HTR-8/SVneo (cell line): ENCODE measurements at regions not wholly inside any gene's neighbourhood (a gene's known extent, or its start where the extent isn't known, plus 50 kb on each side); places are given as distances from the start of the nearest gene placed in this dataset.
A peak's percentile ranks its signal among the peaks of the same experiment; 100 is the strongest.

Experiments
- DNase-seq: peaks from one replicate; pipeline ENCODE4 v3.0.0; 2011; ENCODE audit warnings: low spot score, mixed read lengths; ENCODE audit not compliant: insufficient read length
- FAIRE-seq: peaks from 2 replicates; lab custom pipeline; 2011; peaks lifted over from hg19 to GRCh38; lab: Jason Lieb, UNC

DNA sequence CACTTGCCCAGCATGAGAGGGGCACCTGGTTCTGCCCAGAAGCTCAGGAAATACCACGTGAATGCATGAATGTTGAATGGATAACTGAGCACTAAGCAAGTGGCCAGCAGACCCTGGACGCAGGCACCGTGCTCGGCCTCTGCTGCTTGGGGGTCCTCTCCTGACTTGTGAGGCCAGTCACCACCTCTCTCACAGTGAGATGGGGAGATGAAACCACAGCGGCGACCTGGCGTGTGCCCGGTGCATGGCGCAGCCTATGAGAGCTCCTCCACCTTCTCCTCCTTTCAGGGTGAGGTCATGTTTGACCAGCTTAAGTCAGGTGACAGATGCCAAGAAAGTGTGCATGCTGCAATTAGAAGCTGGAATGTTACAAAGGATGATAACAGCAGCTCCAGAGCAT is 75.5 kb downstream of the HMX1 start:
- no peak for FAIRE-seq
- no peak for DNase-seq

DNA sequence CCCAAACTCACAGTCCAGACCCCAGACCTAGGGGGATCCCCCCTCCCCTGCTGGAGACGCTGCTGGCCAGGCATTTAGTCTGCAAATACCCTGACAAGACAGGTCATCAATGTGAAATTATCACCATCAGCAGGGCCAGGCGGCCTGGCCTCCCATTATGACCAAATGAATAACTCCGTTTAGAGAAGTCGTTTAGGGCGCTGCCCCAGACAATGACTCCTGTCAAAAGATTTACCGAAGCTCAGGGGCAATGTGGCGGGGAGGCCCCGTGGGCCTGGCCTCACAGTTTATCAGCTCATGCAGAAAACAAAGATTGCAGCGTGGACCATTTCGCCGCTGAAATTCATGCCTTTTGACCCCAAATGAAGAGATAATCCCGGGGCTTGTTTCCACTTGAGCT is 76.5 kb downstream of the HMX1 start:
- DNase-seq: no peak

DNA sequence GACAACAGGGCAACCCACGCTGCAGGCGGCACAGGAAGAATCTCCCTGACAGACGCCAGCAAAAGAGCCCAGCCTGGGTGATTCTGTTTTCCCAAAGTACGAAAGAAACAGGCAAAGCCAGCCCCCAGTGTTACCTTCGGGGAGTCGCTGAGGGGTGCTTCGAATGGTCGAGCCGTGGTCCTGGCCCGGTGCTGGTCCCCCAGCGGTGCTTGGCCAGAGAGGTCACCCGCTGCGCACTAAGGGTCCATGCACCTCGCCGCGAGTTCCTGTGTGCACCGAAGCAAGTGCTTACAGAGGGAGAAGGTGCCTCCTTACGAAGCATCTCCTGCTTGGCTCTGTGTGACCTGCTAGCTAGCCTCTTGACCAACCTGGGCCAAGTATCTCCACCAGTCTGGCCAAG is 77.1 kb downstream of the HMX1 start:
- FAIRE-seq: no peak
- DNase-seq: no peak

More for the DNA sequence above, 76.5 kb downstream of the HMX1 start:
- no peak for FAIRE-seq

DNA sequence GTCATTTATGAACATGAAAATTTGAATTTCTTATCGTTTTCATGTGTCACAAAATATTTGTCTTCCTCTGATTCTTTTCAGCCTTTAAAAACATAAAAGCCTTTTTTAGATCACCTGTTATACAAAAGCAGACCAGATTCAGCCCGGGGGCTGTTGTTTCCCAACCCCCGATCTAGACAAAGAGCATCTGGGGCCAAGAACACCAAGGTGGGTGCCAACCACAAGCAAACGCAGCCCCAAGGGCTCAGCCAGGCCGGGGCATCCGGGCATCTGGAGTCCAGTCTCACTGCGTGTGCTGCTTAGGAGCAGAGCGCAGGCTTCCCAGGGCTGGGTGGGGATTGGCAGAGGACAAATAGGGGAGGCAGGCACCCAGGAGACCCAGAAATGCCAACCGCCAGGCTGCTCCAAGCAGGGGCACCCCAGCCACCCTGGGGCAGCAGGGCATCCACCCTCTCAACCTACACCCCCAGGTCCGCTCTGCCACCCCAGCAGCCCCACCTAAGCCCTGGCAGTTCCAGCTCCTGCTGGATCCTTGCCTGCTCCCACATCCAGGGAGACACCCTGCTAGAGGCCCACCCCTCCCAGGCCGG is 78.0 kb downstream of the HMX1 start:
- FAIRE-seq: no peak
- DNase-seq: no peak

DNA sequence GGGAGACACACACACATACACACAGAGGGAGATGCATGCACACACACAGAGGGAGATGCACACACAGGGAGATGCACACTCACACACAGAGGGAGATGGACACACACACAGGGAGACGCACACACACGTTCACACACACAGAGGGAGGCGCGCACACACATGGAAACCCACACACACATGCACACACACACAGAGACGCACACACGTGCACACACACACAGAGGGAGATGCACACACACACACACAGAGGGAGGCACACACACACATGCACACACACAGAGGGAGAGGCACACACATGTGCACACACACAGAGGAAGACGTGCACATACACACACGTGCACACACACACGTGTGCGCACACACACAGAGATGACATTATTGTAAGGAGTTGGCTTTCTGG is 79.1 kb downstream of the HMX1 start:
- no peak for DNase-seq
- peak; percentile 76 for FAIRE-seq

DNA sequence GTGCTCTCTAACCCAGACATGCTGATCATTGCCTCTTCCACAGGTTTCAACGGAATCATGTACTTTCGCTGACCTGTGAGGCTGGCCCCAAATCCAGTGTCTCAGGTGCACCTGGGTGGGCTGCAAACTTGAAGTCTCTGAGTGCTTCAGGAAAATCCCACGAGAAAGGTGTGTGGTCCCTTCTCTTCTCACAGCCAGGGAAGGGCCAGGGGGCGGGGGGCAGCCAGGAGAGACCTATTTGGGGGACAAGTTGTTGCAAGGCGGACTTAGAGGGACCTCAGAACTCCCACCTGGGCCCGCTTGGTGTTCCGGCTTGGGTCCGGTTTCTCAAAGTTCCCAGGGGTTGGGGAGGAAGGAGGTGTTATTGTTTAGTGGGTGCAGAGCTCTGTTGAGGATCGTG is 80.0 kb downstream of the HMX1 start:
- FAIRE-seq (no peak), DNase-seq (no peak)

DNA sequence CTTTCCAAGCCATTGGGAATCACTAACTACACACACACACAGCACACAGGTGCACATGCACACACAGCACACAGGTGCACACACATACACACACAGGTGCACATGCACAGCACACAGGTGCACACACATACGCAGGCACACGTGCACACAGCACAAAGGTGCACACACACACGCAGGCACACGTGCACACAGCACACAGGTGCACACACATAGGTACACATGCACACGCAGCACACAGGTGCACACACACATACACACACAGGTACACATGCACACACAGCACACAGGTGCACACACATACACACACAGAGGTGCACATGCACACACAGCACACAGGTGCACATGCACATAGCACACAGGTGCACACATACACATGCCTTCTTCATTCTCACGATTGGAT is 80.9 kb downstream of the HMX1 start:
- peak; percentile 60 for FAIRE-seq
- DNase-seq: no peak

DNA sequence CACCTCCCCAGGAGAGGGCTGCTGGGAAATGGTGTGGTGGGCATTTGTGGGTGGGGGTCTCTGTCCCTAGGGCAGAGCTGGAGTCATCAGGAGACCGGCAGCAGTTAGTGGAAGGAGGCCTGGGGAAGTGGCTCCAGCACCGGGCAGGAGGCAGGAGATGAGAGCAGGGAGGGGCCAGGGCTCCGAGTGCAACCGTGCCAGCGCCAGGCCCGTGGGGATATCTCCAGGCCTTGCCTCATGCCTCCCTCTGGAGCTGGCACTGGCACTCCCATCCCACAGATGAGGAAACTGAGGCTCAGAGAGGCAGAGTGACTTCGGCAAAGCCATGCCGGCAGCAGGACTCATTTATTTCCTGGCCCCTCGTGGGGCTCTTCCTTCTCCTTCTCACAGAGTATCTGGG is 83.5 kb downstream of the HMX1 start:
- no peak for DNase-seq
- no peak for FAIRE-seq

DNA sequence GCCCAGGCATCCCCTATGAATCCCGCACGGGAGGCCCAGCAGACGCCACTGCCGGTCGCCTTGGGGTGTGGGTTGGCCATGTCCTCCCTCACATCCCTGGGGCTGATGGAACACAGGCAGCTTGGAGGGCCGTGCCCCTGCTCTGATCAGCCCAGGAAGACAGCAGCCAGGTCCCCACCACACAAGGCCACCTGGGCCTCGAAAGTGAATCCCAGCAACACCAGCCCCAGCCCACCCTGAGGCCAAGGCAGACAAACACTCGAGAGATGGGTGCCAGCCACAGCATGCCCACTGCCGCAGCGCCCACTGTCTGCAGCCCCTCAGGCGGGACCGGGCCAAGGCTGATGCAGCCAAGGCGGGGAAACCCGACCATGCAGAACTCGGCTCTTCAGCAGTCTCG is 85.5 kb downstream of the HMX1 start:
- DNase-seq (no peak), FAIRE-seq (no peak)

DNA sequence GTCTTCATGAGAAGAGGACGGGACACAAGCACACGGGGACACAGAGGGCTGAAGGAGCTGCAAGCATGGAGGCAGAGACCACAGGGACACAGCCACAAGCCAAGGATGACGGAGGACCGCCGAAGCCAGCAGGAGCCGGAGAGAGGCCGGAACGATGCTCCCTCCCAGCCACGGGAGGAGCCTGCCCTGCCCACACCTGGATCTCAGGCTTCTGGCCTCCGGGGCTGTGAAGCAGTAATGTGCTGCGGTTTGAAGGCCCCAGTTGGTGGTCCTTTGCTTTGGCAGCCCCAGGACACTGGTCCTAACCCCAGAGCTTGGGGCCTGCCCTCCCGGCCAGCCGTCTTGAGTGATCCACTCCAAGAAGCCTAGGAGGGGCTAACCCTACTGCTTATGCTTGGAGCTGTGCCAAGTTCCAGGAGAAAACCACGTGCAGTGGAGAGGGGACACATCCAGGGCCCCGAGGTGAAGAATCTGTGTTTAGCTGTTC is 85.9 kb downstream of the HMX1 start:
- no peak for FAIRE-seq
- no peak for DNase-seq

DNA sequence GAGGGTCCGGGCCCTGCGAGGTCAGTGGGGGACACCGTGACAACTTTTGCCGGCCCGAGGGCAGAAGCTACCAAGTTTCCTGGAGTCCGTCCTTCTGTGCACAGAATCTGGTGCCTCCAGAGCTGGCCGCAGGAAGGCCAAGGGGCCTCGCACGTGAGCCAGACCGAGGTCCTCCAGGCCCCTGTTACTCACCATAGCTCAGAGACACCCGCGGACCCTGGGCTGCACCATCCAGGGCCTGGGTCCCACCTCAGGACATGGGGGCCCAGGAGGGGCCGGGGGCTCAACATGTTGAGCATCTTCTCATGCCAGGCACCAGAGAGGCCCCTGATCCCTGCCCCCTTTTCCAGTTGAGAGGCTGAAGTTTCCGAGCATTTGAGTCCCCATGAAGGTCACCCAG is 87.9 kb downstream of the HMX1 start:
- no peak for FAIRE-seq

DNA sequence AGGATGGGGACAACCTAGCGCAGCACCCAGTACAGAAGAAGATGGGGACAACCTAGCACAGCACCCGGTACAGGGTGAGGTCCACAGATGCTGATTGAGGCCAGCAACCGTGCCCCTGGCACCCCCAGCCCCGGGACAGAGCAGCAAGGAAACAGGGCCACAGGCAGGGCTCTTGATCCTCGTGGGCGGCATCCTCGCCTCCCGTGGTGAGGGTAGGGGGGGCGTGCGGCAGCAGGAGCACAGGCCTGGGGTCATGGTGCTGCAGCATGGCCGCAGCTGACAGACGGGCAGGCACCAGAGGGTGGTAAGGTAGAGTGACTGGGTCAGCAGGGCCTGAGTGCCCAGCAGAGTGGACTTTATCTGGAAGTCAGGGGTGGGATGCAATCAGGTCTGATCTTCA is 89.5 kb downstream of the HMX1 start:
- no peak for FAIRE-seq
- no peak for DNase-seq

More for the DNA sequence above, 87.9 kb downstream of the HMX1 start:
- DNase-seq: no peak

DNA sequence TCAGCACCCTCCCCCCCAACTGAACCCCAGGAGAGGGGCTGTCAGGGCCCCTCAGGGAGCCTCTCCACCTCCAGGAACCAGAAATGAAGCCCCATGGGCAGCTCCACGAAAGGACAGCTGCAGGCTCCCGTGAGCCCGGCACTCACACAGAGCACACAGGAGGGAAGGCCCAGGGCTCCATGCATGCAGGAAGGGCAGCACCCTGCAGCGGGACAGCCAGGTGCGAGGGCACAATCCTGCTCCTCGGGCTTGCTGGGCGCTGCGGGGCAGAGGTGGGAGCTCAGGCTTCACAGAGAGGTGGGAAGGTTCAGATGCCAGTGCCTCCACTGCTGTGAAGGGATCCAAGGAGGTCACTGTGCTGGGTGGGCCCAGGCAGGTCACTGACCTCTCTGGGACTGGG is 90.0 kb downstream of the HMX1 start:
- DNase-seq (no peak), FAIRE-seq (no peak)

DNA sequence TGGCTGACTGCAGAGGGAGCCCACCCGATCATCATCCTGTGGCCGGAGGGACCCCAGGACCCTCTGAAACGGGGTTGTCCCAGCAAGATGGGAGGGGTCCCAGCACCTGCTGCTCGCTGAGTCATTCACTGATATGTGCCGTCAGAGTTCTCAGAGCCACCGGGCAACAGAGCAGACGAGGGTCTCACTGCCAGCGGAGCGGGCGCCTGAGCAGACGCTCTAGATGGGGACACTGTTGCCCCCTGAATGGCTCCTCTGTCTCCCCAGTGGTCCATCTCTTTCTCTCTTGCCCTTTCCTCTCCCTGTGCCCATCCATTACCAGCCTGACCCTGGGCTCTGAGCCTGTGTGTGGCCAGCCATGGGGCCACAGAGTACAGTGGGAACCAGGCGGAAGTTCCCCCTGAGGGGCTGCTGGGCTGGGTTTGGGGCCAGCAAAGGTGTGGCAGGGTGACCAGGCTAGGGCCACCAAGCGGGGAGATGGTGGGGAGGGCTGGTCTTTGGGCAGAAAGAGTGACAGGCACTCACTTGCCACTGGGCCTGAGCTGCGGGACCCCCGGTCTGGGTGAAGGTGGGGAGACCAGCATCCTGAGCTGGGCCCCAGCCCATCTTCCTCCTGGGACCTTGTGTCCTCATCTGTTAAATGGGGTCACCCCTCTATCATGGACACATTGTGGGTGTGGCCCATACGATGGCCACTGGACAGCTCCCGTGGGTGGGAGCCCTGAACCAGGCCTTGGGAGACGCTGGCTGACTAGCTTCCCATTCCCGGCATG is 90.9 kb downstream of the HMX1 start:
- no peak for FAIRE-seq
- DNase-seq: no peak

DNA sequence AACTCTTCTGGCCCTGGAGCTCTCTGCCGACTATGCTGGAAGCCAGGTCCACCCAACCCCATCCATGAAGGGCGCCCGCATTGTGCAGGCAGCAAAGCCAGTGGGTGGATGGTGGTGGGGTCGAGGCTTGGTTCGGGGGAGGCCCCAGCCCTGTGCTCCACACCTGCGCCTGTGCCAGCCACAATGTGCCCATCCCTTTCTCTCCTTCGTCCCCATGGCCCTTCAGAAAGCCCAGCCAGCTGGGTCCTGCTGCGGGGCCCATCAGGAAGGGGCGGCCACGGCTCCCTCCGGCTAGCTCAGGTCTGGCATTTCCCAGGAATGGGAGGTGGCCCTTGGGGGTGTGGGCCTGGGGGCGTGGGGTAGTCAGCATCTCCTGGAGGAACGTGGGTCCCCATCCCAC is 91.6 kb downstream of the HMX1 start:
- FAIRE-seq (no peak), DNase-seq (no peak)

DNA sequence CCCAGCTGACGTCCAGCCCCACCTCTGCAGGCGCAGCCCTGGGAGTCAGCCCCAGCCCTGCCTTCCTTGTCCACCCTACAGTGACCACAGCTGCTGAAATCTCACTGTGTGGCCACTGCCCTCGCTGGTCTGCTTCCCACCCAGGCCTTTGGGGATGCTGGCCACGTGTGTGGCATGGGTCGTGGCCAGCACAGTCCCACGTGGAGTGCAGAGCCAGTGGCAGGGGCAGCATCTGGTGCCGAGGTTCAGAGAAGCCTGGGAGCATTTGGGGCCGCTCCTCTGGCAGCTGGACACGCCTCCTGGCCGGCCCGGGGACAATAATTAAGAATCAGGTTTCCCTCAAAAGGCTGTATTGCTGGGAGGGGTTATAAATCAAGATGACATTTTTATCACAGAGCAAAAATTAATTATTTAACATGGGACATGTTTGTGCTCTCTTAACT is 92.1 kb downstream of the HMX1 start:
- FAIRE-seq (no peak), DNase-seq (no peak)

DNA sequence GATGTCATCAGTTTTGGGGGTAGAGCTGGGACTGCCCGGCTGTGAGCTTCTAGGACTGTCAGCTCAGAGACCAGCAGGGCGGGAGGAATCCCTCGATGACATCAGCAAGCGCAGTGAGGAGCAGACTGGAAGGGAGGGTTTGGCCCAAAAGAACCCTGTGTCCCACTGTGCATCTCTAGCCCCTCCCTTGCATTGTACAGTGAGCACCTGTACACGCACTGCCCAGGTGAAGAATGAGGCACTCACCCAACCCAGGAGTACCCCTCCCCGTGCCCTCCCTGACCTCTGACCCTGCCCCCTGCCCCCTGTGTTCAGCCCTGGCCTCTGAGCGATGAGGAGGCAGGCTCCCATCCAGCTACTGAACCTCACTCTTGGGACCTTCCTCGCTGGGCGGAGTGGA is 92.9 kb downstream of the HMX1 start:
- no peak for FAIRE-seq

DNA sequence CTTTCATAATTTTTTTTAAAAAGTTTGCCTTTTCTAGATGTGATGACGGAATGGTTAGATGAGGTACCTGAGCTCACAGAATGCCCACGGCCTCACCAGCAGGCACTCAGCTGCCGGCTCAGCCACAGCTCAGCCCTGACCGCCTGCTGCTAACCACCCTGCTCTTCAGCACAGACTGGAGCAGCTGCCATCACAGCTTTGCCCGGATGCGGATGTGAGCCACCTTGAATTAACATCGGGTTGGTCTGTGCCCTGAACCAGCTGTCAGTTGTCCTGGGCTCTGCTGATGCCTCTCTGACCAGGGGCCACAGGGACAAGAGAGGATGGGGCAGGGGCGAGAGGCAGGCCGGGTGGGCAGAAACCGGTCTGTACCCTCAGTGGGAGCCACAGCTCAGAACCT is 93.3 kb downstream of the HMX1 start:
- FAIRE-seq (no peak), DNase-seq (no peak)

More for the DNA sequence above, 92.9 kb downstream of the HMX1 start:
- no peak for DNase-seq

DNA sequence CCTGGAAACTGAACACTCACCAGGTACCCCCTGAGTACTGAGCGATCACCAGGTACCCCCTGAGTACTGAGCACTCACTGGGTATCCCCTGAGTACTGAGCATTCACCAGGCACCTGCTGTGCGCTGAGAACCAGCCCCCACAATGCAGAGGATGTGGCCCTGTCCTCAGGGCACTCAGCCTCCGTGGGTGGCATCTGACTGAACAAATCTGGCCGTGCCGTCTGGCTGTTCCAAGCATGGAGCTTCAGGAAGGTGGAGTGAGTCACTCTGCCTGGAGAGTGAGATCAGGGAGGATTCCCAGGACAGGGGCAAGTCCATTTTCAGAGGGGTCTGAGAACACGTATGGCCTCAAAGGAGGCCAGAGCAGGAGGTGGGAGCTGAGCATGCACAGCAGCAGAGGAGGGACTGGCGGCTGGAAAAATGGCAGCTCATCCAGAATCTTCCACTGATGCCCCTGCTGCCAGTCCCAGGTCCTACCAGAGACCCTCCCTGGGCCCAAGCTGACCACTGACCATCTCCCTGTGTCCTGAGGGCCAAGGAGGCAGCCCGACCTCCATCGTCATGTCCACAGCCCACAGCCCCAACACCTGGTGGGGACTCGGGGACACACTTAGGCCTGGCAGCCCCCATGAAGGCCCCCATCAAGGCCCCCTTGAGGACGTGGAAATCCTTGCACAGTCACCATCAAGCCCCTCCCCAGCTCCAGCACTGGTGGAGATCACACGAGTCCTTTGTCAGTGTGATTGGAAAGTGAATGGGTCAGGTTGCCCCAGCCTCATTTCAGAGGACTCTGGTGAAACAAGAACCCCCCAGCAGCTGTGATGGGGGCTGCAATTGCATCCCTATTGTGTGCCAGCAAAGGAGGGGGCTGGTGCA is 94.1 kb downstream of the HMX1 start:
- FAIRE-seq (no peak), DNase-seq (peak; percentile 44)

DNA sequence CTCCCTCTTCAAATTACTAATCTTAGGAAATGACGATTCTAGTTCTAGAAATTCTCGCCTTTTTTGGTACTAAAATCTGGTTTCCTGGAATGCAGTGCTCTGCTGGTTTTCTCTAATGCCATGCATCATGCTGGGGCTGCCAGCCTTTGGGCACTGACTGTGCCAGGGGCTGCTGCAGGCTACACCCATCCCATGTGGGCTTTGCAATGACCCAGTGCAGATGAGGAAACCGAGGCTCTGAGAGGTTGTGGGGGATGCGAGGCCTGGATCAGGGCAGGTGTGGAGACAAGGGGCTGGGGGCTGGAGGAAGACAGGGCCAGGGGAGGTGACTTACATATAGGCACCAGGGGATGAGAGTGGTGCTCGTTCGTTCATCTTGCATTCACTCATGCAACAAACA is 95.3 kb downstream of the HMX1 start:
- FAIRE-seq (no peak), DNase-seq (no peak)
